SK-N-MC (cell line): ENCODE measurements at regions not wholly inside any gene's neighbourhood (a gene's known extent, or its start where the extent isn't known, plus 50 kb on each side); places are given as distances from the start of the nearest gene placed in this dataset.

Experiments used
- EZH2 ChIP-seq: fragments of 200-600 bp; sonication (generic); IDR thresholded peaks from one replicate; pipeline ENCODE4 v1.6.1; 2017; ENCODE audit warnings: antibody characterized with exemption
- POLR2AphosphoS5 ChIP-seq: IDR thresholded peaks from 2 replicates; pipeline ENCODE4 v1.6.1; 2012; ENCODE audit warnings: mild to moderate bottlenecking, low read depth, low read length, borderline replicate concordance

GRCh38 chr13:93118081-93118615, 108.5 kb upstream of the GPC6 start:
- no peak for TF ChIP-seq EZH2
- TF ChIP-seq POLR2AphosphoS5 = no peak
